Peyer's patch (tissue), 4 donors: ENCODE measurements at regions not wholly inside any gene's neighbourhood (a gene's known extent, or its start where the extent isn't known, plus 50 kb on each side); places are given as distances from the start of the nearest gene placed in this dataset.

Experiments used
- POLR2A ChIP-seq, 2 donors: fragments of 450-650 bp; IDR thresholded peaks; one replicate each; pipeline ENCODE4 v1.5.1; 2017; ENCODE audit warnings: antibody characterized with exemption in 2 of 2, mild to moderate bottlenecking in 2 of 2, moderate library complexity in 2 of 2
- TF ChIP-seq, protein P1 (sequence below), 6 experiments: fragments of 450-650 bp in 4 of 6; fragments of 200-600 bp in 2 of 6; sonication (generic) in 1 of 6; IDR thresholded peaks; one replicate each; pipeline ENCODE4 v1.5.1; 2017 to 2019; ENCODE audit warnings: antibody characterized with exemption in 6 of 6, mild to moderate bottlenecking in 3 of 6, moderate library complexity in 1 of 6

DNA sequence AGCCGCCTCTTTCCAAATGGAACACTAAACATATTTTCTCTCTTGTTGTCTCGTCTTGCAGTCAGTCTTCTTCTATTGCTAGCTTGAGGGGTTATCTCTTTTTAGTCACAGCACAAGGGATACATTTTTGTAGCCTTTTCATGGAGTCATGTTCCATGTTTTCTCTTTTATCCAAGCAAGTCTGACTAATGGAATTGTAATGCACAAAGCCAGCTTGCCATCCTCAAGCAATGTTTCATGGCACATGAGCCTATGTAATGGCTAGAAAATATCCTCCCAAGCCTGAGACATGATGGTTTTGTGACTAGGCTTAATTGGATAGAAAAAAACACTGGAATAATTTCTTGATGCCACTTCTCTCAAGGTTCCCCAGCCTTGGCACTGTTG lies 414.6 kb upstream of the GOT2 start:
- TF ChIP-seq, protein P1, sequence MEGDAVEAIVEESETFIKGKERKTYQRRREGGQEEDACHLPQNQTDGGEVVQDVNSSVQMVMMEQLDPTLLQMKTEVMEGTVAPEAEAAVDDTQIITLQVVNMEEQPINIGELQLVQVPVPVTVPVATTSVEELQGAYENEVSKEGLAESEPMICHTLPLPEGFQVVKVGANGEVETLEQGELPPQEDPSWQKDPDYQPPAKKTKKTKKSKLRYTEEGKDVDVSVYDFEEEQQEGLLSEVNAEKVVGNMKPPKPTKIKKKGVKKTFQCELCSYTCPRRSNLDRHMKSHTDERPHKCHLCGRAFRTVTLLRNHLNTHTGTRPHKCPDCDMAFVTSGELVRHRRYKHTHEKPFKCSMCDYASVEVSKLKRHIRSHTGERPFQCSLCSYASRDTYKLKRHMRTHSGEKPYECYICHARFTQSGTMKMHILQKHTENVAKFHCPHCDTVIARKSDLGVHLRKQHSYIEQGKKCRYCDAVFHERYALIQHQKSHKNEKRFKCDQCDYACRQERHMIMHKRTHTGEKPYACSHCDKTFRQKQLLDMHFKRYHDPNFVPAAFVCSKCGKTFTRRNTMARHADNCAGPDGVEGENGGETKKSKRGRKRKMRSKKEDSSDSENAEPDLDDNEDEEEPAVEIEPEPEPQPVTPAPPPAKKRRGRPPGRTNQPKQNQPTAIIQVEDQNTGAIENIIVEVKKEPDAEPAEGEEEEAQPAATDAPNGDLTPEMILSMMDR (IDR thresholded peaks at IDR 0.05): no peak
- TF ChIP-seq POLR2A (IDR thresholded peaks at IDR 0.05): no peak
